MM.1S (cell line): ENCODE measurements at regions not wholly inside any gene's neighbourhood (a gene's known extent, or its start where the extent isn't known, plus 50 kb on each side); places are given as distances from the start of the nearest gene placed in this dataset.

ENCODE experiments used
- DNase-seq: peaks from one replicate; pipeline ENCODE4 v3.0.0-alpha.2; 2015
- H2AFZ ChIP-seq: fragments of 300-600 bp; sonication (generic); 2 replicates; pipeline ENCODE4 v1.6.0; 2016; ENCODE audit warnings: antibody characterized with exemption, low read length
- H3F3A ChIP-seq: fragments of 300-600 bp; sonication (generic); 2 replicates; pipeline ENCODE4 v1.6.1; 2016; ENCODE audit warnings: mild to moderate bottlenecking, antibody characterized with exemption, low read length, moderate library complexity, mixed read lengths; ENCODE audit not compliant: insufficient read depth
- H3K27ac ChIP-seq: fragments of 300-600 bp; sonication (generic); 2 replicates; pipeline ENCODE4 v1.5.1; 2016; ENCODE audit warnings: mild to moderate bottlenecking, low read length
- H3K27me3 ChIP-seq: fragments of 300-600 bp; sonication (generic); replicated peaks from 2 replicates; pipeline ENCODE4 v1.6.0; 2016; ENCODE audit warnings: low read length; ENCODE audit not compliant: insufficient read depth
- H3K36me3 ChIP-seq: fragments of 300-600 bp; sonication (generic); replicated peaks from 2 replicates; pipeline ENCODE4 v1.6.1; 2016; ENCODE audit warnings: mild to moderate bottlenecking, low read length, mixed read lengths; ENCODE audit not compliant: insufficient read depth
- H3K4me1 ChIP-seq: fragments of 300-600 bp; sonication (generic); 2 replicates; pipeline ENCODE4 v1.6.1; 2016; ENCODE audit warnings: low read length, mixed read lengths
- H3K4me2 ChIP-seq: fragments of 300-600 bp; sonication (generic); 2 replicates; pipeline ENCODE4 v1.6.0; 2016; ENCODE audit warnings: low read depth, low read length
- H3K4me3 ChIP-seq: fragments of 300-600 bp; sonication (generic); 2 replicates; pipeline ENCODE4 v1.5.1; 2016; ENCODE audit warnings: low read length, mixed read lengths
- H3K79me2 ChIP-seq: fragments of 300-600 bp; sonication (generic); 2 replicates; pipeline ENCODE4 v1.6.1; 2016; ENCODE audit warnings: mixed run types, low read length, mixed read lengths
- H3K9ac ChIP-seq: fragments of 300-600 bp; sonication (generic); 2 replicates; pipeline ENCODE4 v1.6.1; 2016; ENCODE audit warnings: low read length, mixed read lengths
- H3K9me2 ChIP-seq: fragments of 300-600 bp; sonication (generic); replicated peaks from 2 replicates; pipeline ENCODE4 v1.6.1; 2016; ENCODE audit warnings: mild to moderate bottlenecking, low read length, mixed read lengths; ENCODE audit not compliant: insufficient read depth
- H3K9me3 ChIP-seq: fragments of 300-600 bp; sonication (generic); replicated peaks from 2 replicates; pipeline ENCODE4 v1.6.1; 2016; ENCODE audit warnings: mild to moderate bottlenecking, low read length, mixed read lengths; ENCODE audit not compliant: insufficient read depth
- H4K20me1 ChIP-seq: fragments of 300-600 bp; sonication (generic); 2 replicates; pipeline ENCODE4 v1.6.1; 2016; ENCODE audit warnings: mild to moderate bottlenecking, low read length, moderate library complexity, mixed read lengths; ENCODE audit not compliant: insufficient read depth
- EZH2 ChIP-seq: fragments of 300-600 bp; sonication (generic); optimal IDR thresholded peaks from 2 replicates; pipeline ENCODE3; 2017; ENCODE audit warnings: low read depth, mild to moderate bottlenecking, antibody characterized with exemption, low read length, mixed read lengths
- EZH2phosphoT487 ChIP-seq: fragments of 300-600 bp; sonication (generic); IDR thresholded peaks from 2 replicates; pipeline ENCODE4 v1.6.1; 2018; ENCODE audit warnings: antibody characterized with exemption, low read length
- TF ChIP-seq, protein P1 (sequence below): fragments of 300-600 bp; sonication (generic); IDR thresholded peaks from 2 replicates; pipeline ENCODE4 v1.5.1; 2016; ENCODE audit warnings: antibody characterized with exemption, low read length, mixed read lengths

GRCh38 chr13:107518292-107518691 is 697.0 kb downstream of the LIG4 start:
- no peak overlapping the region for H3K27ac ChIP-seq
- no peaks in the 10 kb centered on the region for H3K27me3 ChIP-seq
- H4K20me1 ChIP-seq, result no peaks in the 10 kb centered on the region
- H3K9ac ChIP-seq, result no peak overlapping the region
- H3F3A ChIP-seq, result no peaks in the 10 kb centered on the region
- no peak overlapping the region for H3K4me2 ChIP-seq
- H3K4me3 ChIP-seq, result no peak overlapping the region
- no peaks in the 10 kb centered on the region for H3K9me2 ChIP-seq
- peak; percentile 15 for DNase-seq
- no peaks in the 10 kb centered on the region for H3K79me2 ChIP-seq
- H3K4me1 ChIP-seq, result no peaks in the 10 kb centered on the region
- H3K36me3 ChIP-seq, result no peaks in the 10 kb centered on the region
- no peak overlapping the region for H2AFZ ChIP-seq
- TF ChIP-seq EZH2phosphoT487 (no peak), EZH2 (no peak)
- TF ChIP-seq, protein P1, sequence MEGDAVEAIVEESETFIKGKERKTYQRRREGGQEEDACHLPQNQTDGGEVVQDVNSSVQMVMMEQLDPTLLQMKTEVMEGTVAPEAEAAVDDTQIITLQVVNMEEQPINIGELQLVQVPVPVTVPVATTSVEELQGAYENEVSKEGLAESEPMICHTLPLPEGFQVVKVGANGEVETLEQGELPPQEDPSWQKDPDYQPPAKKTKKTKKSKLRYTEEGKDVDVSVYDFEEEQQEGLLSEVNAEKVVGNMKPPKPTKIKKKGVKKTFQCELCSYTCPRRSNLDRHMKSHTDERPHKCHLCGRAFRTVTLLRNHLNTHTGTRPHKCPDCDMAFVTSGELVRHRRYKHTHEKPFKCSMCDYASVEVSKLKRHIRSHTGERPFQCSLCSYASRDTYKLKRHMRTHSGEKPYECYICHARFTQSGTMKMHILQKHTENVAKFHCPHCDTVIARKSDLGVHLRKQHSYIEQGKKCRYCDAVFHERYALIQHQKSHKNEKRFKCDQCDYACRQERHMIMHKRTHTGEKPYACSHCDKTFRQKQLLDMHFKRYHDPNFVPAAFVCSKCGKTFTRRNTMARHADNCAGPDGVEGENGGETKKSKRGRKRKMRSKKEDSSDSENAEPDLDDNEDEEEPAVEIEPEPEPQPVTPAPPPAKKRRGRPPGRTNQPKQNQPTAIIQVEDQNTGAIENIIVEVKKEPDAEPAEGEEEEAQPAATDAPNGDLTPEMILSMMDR, result no peak
- no peaks in the 10 kb centered on the region for H3K9me3 ChIP-seq

DNA sequence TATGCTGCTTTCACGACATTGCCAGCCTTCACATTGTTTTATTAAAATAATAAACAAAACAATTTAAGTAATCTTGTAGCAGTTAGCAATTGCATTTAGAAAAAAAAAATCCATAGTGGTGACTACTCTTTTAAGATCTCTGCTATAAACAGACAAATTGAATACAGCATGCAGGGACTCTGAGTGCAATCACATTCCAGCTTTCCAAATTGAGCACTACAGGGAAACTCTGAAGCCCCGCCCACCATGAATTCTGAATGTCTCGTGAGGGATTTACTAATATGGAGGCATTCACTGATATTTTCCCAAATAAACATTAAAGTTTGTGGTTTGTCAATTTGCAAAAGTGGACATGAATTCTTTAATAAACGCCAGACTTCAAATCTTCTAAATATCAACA is 698.8 kb downstream of the LIG4 start:
- Histone ChIP-seq H3K27ac (no peak overlapping the region), H4K20me1 (no peaks in the 10 kb centered on the region), H3K4me1 (no peaks in the 10 kb centered on the region), H3K9ac (no peak overlapping the region), H3K79me2 (no peaks in the 10 kb centered on the region), H3K4me3 (no peak overlapping the region), H3F3A (no peaks in the 10 kb centered on the region), H3K9me3 (no peaks in the 10 kb centered on the region), H3K9me2 (no peaks in the 10 kb centered on the region), H3K27me3 (no peaks in the 10 kb centered on the region), H3K36me3 (no peaks in the 10 kb centered on the region), H3K4me2 (no peak overlapping the region), H2AFZ (no peak overlapping the region)
- no peak for TF ChIP-seq EZH2phosphoT487
- TF ChIP-seq EZH2, result no peak
- TF ChIP-seq, protein P1, result no peak
- no peak for DNase-seq

DNA sequence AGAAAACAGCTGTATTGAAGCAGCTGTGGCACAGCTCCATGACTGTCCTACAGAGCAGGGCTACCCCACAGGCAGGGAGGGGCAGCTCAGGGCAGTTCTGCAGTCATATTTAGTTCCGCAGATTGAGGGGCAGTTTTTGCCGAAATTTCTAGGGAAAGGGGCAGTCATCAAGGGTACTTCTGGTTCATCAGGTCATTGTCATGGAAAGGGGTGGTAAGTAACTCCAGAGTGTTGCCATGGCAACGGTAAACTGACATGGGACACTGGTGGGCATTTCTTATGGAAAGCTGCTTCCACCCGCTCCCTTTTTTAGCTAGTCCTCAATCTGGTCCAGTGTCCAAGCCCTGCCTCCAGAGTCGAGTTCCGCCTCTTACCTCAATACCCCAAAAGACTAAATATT is 702.8 kb downstream of the LIG4 start:
- Histone ChIP-seq H3K4me3 (no peak overlapping the region), H3K9me3 (no peaks in the 10 kb centered on the region), H3K4me2 (no peak overlapping the region), H3K9ac (no peak overlapping the region), H3K4me1 (no peaks in the 10 kb centered on the region), H3K9me2 (no peaks in the 10 kb centered on the region), H4K20me1 (no peaks in the 10 kb centered on the region), H3K27me3 (no peaks in the 10 kb centered on the region), H3K27ac (no peak overlapping the region), H3K79me2 (no peaks in the 10 kb centered on the region), H3K36me3 (no peaks in the 10 kb centered on the region), H2AFZ (no peak overlapping the region), H3F3A (no peaks in the 10 kb centered on the region)
- TF ChIP-seq EZH2 (no peak), EZH2phosphoT487 (no peak)
- TF ChIP-seq, protein P1, result no peak
- no peak for DNase-seq

DNA sequence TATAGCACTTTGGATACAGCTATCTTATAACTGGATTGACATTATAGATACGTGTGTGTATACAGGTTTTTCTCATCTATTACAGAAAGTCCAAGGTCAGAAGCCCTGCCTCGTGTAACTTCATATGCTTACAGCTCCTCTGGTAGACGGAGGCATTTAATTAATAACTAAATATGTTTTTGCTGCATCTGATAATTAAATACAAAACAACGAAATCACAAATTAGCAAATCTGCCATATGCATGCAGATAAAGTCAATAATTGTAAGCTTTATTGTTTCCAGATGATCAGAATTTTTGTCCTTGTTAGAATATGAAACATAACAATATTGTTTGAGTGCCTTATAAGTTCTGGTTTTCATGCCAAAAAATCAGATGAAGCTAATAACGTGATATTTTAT is 717.7 kb downstream of the LIG4 start:
- Histone ChIP-seq H3K79me2 (no peaks in the 10 kb centered on the region), H2AFZ (no peak overlapping the region), H3K4me1 (no peaks in the 10 kb centered on the region), H3K36me3 (no peaks in the 10 kb centered on the region), H3K4me3 (no peak overlapping the region), H3K9me3 (no peaks in the 10 kb centered on the region), H3K4me2 (no peak overlapping the region), H3K9ac (no peak overlapping the region), H3K27me3 (no peaks in the 10 kb centered on the region), H3F3A (no peaks in the 10 kb centered on the region), H3K9me2 (no peaks in the 10 kb centered on the region), H3K27ac (no peak overlapping the region), H4K20me1 (no peaks in the 10 kb centered on the region)
- DNase-seq, result no peak
- TF ChIP-seq, protein P1, result no peak
- TF ChIP-seq EZH2, result no peak
- no peak for TF ChIP-seq EZH2phosphoT487
